Astrocyte (in vitro differentiated cells and primary cell): ENCODE measurements at regions not wholly inside any gene's neighbourhood (a gene's known extent, or its start where the extent isn't known, plus 50 kb on each side); places are given as distances from the start of the nearest gene placed in this dataset.

ENCODE experiments used
- DNase-seq: peaks from one replicate; pipeline ENCODE4 v3.0.0-alpha.2; 2010; ENCODE audit warnings: low read depth
- FAIRE-seq: peaks from 2 replicates; lab custom pipeline; 2011; peaks lifted over from hg19 to GRCh38; lab: Jason Lieb, UNC
- H2AFZ ChIP-seq: 2 replicates; pipeline ENCODE4 v1.6.0; 2012; ENCODE audit warnings: low read depth, low read length, inconsistent platforms
- H3K27ac ChIP-seq: 2 replicates; pipeline ENCODE4 v1.5.1; 2011; ENCODE audit warnings: low read depth, low read length, inconsistent platforms
- H3K27me3 ChIP-seq: 2 replicates; pipeline ENCODE4 v1.6.0; 2011; ENCODE audit warnings: low read length, inconsistent platforms; ENCODE audit not compliant: insufficient read depth
- H3K36me3 ChIP-seq: 2 replicates; pipeline ENCODE4 v1.5.1; 2011; ENCODE audit warnings: low read length, inconsistent platforms; ENCODE audit not compliant: insufficient read depth
- H3K4me1 ChIP-seq: 2 replicates; pipeline ENCODE4 v1.5.1; 2011; ENCODE audit warnings: low read length, inconsistent platforms; ENCODE audit not compliant: insufficient read depth
- H3K4me2 ChIP-seq: 2 replicates; pipeline ENCODE4 v1.6.0; 2012; ENCODE audit warnings: low read length, inconsistent platforms
- H3K4me3 ChIP-seq: 2 replicates; pipeline ENCODE4 v1.5.1; 2011; ENCODE audit warnings: low read depth, mild to moderate bottlenecking, low read length, inconsistent platforms; ENCODE audit not compliant: insufficient read depth
- H3K79me2 ChIP-seq: 2 replicates; pipeline ENCODE4 v1.6.0; 2012; ENCODE audit warnings: mild to moderate bottlenecking, low read length, inconsistent platforms; ENCODE audit not compliant: insufficient read depth
- H3K9ac ChIP-seq: 2 replicates; pipeline ENCODE4 v1.6.0; 2012; ENCODE audit warnings: mild to moderate bottlenecking, low read length, inconsistent platforms
- H3K9me3 ChIP-seq: 2 replicates; pipeline ENCODE4 v1.5.1; 2012; ENCODE audit warnings: low read depth, mild to moderate bottlenecking, low read length, inconsistent platforms; ENCODE audit not compliant: insufficient read depth
- H4K20me1 ChIP-seq: 2 replicates; pipeline ENCODE4 v1.6.0; 2012; ENCODE audit warnings: low read length, inconsistent platforms; ENCODE audit not compliant: insufficient read depth
- H3K27ac Mint-ChIP-seq: one replicate; pipeline ENCODE4 v1.8.0; 2021; ENCODE audit warnings: mild to moderate bottlenecking, mixed read lengths; ENCODE audit not compliant: unreplicated experiment
- H3K27me3 Mint-ChIP-seq: one replicate; pipeline ENCODE4 v1.8.0; 2021; ENCODE audit warnings: low read depth, mixed read lengths; ENCODE audit not compliant: unreplicated experiment
- H3K36me3 Mint-ChIP-seq: one replicate; pipeline ENCODE4 v1.8.0; 2021; ENCODE audit warnings: low read depth, mixed read lengths; ENCODE audit not compliant: unreplicated experiment
- H3K4me1 Mint-ChIP-seq: one replicate; pipeline ENCODE4 v1.8.0; 2021; ENCODE audit warnings: low read depth, mixed read lengths; ENCODE audit not compliant: unreplicated experiment
- H3K4me3 Mint-ChIP-seq: one replicate; pipeline ENCODE4 v1.8.0; 2021; ENCODE audit warnings: mild to moderate bottlenecking, moderate library complexity, mixed read lengths; ENCODE audit not compliant: unreplicated experiment
- H3K9me3 Mint-ChIP-seq: one replicate; pipeline ENCODE4 v1.8.0; 2021; ENCODE audit warnings: mild to moderate bottlenecking, mixed read lengths; ENCODE audit not compliant: unreplicated experiment
- EZH2 ChIP-seq: IDR thresholded peaks from 2 replicates; pipeline ENCODE4 v1.6.1; 2012; ENCODE audit warnings: mild to moderate bottlenecking, low read length, inconsistent platforms; ENCODE audit not compliant: insufficient read depth
- TF ChIP-seq, protein P1 (sequence below): IDR thresholded peaks from 2 replicates; pipeline ENCODE4 v1.5.1; 2011; ENCODE audit warnings: low read depth, mild to moderate bottlenecking, inconsistent platforms, low read length, moderate library complexity; ENCODE audit not compliant: insufficient read depth

DNA sequence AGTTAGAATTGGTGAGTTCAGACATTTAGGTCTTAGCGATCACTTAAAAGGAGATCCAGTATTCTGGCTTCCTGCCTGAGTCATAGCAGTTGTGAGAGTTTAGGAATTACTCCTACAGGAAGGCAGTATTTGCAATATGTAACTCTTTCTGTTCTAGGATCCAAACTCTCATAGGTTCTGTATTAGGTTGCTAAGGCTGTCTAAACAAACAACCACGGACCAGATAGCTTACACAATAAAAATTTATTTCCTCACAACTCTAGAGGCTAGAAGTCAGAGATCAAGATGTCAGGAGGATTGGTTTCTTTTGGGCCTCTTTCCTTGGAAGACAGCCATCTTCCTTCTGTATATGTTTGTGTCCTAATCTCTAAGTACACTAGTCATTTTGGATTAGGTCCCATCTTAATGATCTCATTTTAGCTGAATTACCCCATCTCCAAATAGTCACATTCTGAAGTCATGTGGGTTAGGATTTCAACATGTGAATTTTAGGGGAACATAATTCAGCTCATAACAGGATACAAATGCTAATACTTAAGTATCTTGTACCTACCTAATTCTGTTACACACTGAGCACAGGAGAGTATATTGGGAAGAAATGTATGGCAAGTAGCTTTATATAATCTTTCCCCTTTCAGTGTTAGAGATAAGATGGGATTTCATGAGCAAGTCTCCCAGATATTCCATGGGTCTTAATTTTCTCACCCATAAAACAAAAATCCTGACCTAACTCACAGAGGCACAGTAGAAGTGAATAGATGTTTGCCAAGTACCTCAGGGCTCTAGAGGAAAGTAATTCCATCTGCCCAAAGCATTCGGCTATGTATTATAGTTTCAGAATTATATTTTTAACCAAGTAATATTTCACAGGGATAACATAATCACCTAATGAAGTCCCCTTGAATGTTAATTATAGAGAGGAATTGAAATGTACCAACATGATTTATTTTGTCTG lies 144.4 kb downstream of the PTBP2 start:
- Mint-ChIP-seq H3K36me3 (peaks cover 4% of the 10 kb centered on the region), H3K4me3 (no peak overlapping the region), H3K9me3 (peaks cover 4% of the 10 kb centered on the region), H3K4me1 (no peaks in the 10 kb centered on the region), H3K27me3 (no peaks in the 10 kb centered on the region), H3K27ac (no peak overlapping the region)
- FAIRE-seq = peak; percentile 98
- H3K36me3 ChIP-seq = no peaks in the 10 kb centered on the region
- no peak overlapping the region for H3K4me3 ChIP-seq
- no peak for TF ChIP-seq EZH2
- TF ChIP-seq, protein P1, sequence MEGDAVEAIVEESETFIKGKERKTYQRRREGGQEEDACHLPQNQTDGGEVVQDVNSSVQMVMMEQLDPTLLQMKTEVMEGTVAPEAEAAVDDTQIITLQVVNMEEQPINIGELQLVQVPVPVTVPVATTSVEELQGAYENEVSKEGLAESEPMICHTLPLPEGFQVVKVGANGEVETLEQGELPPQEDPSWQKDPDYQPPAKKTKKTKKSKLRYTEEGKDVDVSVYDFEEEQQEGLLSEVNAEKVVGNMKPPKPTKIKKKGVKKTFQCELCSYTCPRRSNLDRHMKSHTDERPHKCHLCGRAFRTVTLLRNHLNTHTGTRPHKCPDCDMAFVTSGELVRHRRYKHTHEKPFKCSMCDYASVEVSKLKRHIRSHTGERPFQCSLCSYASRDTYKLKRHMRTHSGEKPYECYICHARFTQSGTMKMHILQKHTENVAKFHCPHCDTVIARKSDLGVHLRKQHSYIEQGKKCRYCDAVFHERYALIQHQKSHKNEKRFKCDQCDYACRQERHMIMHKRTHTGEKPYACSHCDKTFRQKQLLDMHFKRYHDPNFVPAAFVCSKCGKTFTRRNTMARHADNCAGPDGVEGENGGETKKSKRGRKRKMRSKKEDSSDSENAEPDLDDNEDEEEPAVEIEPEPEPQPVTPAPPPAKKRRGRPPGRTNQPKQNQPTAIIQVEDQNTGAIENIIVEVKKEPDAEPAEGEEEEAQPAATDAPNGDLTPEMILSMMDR = no peak
- H3K4me2 ChIP-seq = peak overlapping the region; percentile 46
- no peaks in the 10 kb centered on the region for H3K27me3 ChIP-seq
- peaks cover 9% of the 10 kb centered on the region for H3K4me1 ChIP-seq
- no peaks in the 10 kb centered on the region for H4K20me1 ChIP-seq
- peak overlapping the region; percentile 25 for H2AFZ ChIP-seq
- peak overlapping the region; percentile 47 for H3K9ac ChIP-seq
- H3K27ac ChIP-seq = peak overlapping the region; percentile 71
- DNase-seq = peak; percentile 95
- H3K9me3 ChIP-seq = no peaks in the 10 kb centered on the region
- no peaks in the 10 kb centered on the region for H3K79me2 ChIP-seq

DNA sequence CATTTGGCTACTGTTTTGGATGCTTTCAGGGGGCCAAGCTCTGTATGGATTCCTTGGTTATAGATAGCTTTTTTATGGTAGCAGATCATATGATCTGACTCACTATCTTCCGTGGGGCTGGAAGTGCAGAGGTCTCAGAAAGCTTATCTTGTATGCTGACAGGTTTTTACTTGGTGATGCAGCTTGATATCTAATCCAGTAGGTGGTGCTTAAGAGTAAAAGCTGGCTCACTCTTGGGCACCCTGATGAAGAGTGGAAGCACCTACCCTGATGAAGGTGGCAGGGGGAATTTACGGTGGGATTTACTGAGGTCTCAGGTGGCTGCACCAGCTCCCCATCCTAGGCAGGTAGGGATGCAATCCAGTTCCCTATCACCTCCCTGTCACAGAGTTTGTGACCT lies 151.2 kb downstream of the PTBP2 start:
- H3K4me1 Mint-ChIP-seq = no peaks in the 10 kb centered on the region
- peaks cover 4% of the 10 kb centered on the region for H3K36me3 Mint-ChIP-seq
- Histone ChIP-seq H3K4me3 (no peak overlapping the region), H4K20me1 (no peaks in the 10 kb centered on the region), H3K9me3 (peaks cover 5% of the 10 kb centered on the region), H3K4me2 (no peak overlapping the region), H3K4me1 (no peaks in the 10 kb centered on the region), H3K27ac (no peak overlapping the region), H3K36me3 (no peaks in the 10 kb centered on the region), H3K27me3 (no peaks in the 10 kb centered on the region), H2AFZ (no peak overlapping the region), H3K79me2 (no peaks in the 10 kb centered on the region), H3K9ac (no peak overlapping the region)
- DNase-seq = no peak
- no peak for FAIRE-seq
- H3K9me3 Mint-ChIP-seq = peaks cover 17% of the 10 kb centered on the region
- H3K27me3 Mint-ChIP-seq = no peaks in the 10 kb centered on the region
- H3K27ac Mint-ChIP-seq = no peak overlapping the region
- no peak overlapping the region for H3K4me3 Mint-ChIP-seq
- TF ChIP-seq, protein P1 = no peak
- TF ChIP-seq EZH2 = no peak

DNA sequence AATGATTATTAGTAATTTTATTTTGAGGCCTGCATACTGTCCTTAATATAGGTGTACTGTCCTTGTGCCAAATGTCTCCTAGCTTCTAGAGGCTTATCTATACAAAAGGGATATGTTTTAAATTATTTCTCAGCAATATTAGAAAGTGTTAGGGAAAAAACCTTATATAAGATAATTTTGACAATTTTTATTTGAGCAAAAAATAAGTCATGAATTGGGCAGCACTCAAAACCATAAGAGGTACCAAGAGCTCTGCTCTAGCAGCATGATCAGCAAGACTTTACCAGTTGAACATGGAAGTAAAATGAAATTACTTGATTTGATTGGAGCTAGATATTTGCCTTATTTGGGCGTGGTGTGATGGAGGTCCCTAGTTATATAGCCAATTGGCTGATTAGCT lies 157.1 kb downstream of the PTBP2 start:
- Histone ChIP-seq H3K4me3 (no peak overlapping the region), H3K79me2 (no peaks in the 10 kb centered on the region), H4K20me1 (no peaks in the 10 kb centered on the region), H3K4me2 (no peak overlapping the region), H3K9ac (no peak overlapping the region), H3K4me1 (no peaks in the 10 kb centered on the region), H2AFZ (no peak overlapping the region), H3K27ac (no peak overlapping the region), H3K9me3 (no peaks in the 10 kb centered on the region), H3K36me3 (no peaks in the 10 kb centered on the region), H3K27me3 (no peaks in the 10 kb centered on the region)
- Mint-ChIP-seq H3K9me3 (peaks cover 3% of the 10 kb centered on the region), H3K27me3 (no peaks in the 10 kb centered on the region), H3K27ac (no peak overlapping the region), H3K36me3 (peaks cover 3% of the 10 kb centered on the region), H3K4me3 (no peak overlapping the region), H3K4me1 (peaks cover 16% of the 10 kb centered on the region)
- FAIRE-seq (no peak), DNase-seq (no peak)
- TF ChIP-seq EZH2 = no peak
- TF ChIP-seq, protein P1 = no peak
